ENCODE measurements at regions not wholly inside any gene's neighbourhood (a gene's known extent, or its start where the extent isn't known, plus 50 kb on each side); places are given as distances from the start of the nearest gene placed in this dataset.

- TF ChIP-seq CTCF (conservative IDR thresholded peaks at IDR 0.05), result no peak
- TF ChIP-seq ZFX (IDR thresholded peaks at IDR 0.05), result no peak
- no peak overlapping the region for H3K27ac ChIP-seq
These were observed 404.7 kb upstream of the THRB start for GRCh38 chr3:24899373-24899772.

- TF ChIP-seq CTCF (conservative IDR thresholded peaks at IDR 0.05), result no peak
- no peak for TF ChIP-seq ZFX (IDR thresholded peaks at IDR 0.05)
- H3K27ac ChIP-seq, result no peak overlapping the region
These were observed 405.4 kb upstream of the THRB start for GRCh38 chr3:24899901-24900603.

GRCh38 chr3:24905266-24905665 is 410.6 kb upstream of the THRB start:
- no peak for TF ChIP-seq CTCF (conservative IDR thresholded peaks at IDR 0.05)
- no peak overlapping the region for H3K27ac ChIP-seq

- H3K27ac ChIP-seq, result no peak overlapping the region
- no peak for TF ChIP-seq CTCF (conservative IDR thresholded peaks at IDR 0.05)
- TF ChIP-seq ZFX (IDR thresholded peaks at IDR 0.05), result no peak
These were observed 412.5 kb upstream of the THRB start for GRCh38 chr3:24907106-24907505.

GRCh38 chr3:24911076-24911475 is 416.4 kb upstream of the THRB start:
- TF ChIP-seq ZFX (IDR thresholded peaks at IDR 0.05) (no peak), CTCF (conservative IDR thresholded peaks at IDR 0.05) (no peak)
- no peak overlapping the region for H3K27ac ChIP-seq

- TF ChIP-seq CTCF (conservative IDR thresholded peaks at IDR 0.05), result no peak
- no peak for TF ChIP-seq ZFX (IDR thresholded peaks at IDR 0.05)
- H3K27ac ChIP-seq, result no peak overlapping the region
These were observed 421.0 kb upstream of the THRB start for GRCh38 chr3:24915639-24916038.

GRCh38 chr3:24917908-24918307 is 423.3 kb upstream of the THRB start:
- no peak for TF ChIP-seq ZFX (IDR thresholded peaks at IDR 0.05)
- TF ChIP-seq CTCF (conservative IDR thresholded peaks at IDR 0.05), result no peak
- H3K27ac ChIP-seq, result no peak overlapping the region

All from C4-2B (cell line).